ENCODE measurements at regions not wholly inside any gene's neighbourhood (a gene's known extent, or its start where the extent isn't known, plus 50 kb on each side); places are given as distances from the start of the nearest gene placed in this dataset.

GRCh38 chr10:31702005-31702404 is 226.6 kb downstream of the ARHGAP12 start:
- ChIA-PET CTCF (no interaction called here), POLR2A (no interaction called here)
- H3K36me3 ChIP-seq (ENCODE audit: control insufficient read depth in 2 of 2, extremely low read depth in 1 of 2, insufficient read depth in 1 of 2, low read length in 1 of 2), result no peaks in the 10 kb centered on the region
- Mint-ChIP-seq H3K27ac (no peak overlapping the region), H3K9me3 (peaks cover 0 to 7% (median 4%) of the 10 kb centered on the region in 3 donors), H3K36me3 (no peaks in the 10 kb centered on the region), H3K27me3 (peaks cover 4 to 8% of the 10 kb centered on the region in 2 donors), H3K4me1 (peaks cover 5 to 7% (median 6%) of the 10 kb centered on the region in 3 donors), H3K4me3 (no peak overlapping the region)
- no CpG with 5 or more reads among the region's 2 CpGs for WGBS (ENCODE audit: insufficient coverage)
- no peak overlapping the region for H3K4me3 ChIP-seq (ENCODE audit: control insufficient read depth in 1 of 2, extremely low read depth in 1 of 2, low read length in 1 of 2)
- no peak for ATAC-seq (replicated peaks in 1 of 4)
- H3K4me1 ChIP-seq (ENCODE audit: control insufficient read depth in 1 of 2, extremely low read depth in 1 of 2, insufficient read depth in 2 of 2, low read length in 2 of 2), result peaks cover under 1 to 2% of the 10 kb centered on the region in 2 experiments
- peaks cover 0 to 2% of the 10 kb centered on the region in 2 experiments for H3K27me3 ChIP-seq (replicated peaks in 1 of 2; ENCODE audit: control insufficient read depth in 2 of 2, extremely low read depth in 1 of 2, insufficient read depth in 2 of 2, low read length in 1 of 2)
- H3K27ac ChIP-seq (ENCODE audit: low read length), result no peak overlapping the region
- no peak for DNase-seq
- no peaks in the 10 kb centered on the region for H3K9me3 ChIP-seq

GRCh38 chr10:31701546-31701945 is 227.1 kb downstream of the ARHGAP12 start:
- Histone ChIP-seq H3K9me3 (no peaks in the 10 kb centered on the region), H3K4me1 (ENCODE audit: control insufficient read depth in 1 of 2, extremely low read depth in 1 of 2, insufficient read depth in 2 of 2, low read length in 2 of 2) (no peaks in the 10 kb centered on the region), H3K27ac (ENCODE audit: low read length) (no peak overlapping the region), H3K27me3 (replicated peaks in 1 of 2; ENCODE audit: control insufficient read depth in 2 of 2, extremely low read depth in 1 of 2, insufficient read depth in 2 of 2, low read length in 1 of 2) (peaks cover 0 to 2% of the 10 kb centered on the region in 2 experiments), H3K4me3 (ENCODE audit: control insufficient read depth in 1 of 2, extremely low read depth in 1 of 2, low read length in 1 of 2) (no peak overlapping the region), H3K36me3 (ENCODE audit: control insufficient read depth in 2 of 2, extremely low read depth in 1 of 2, insufficient read depth in 1 of 2, low read length in 1 of 2) (no peaks in the 10 kb centered on the region)
- no peak for DNase-seq
- Mint-ChIP-seq H3K4me3 (no peak overlapping the region), H3K9me3 (peaks cover 0 to 7% (median 4%) of the 10 kb centered on the region in 3 donors), H3K4me1 (peaks cover under 1 to 3% (median 1%) of the 10 kb centered on the region in 3 donors), H3K27me3 (peaks cover 4 to 9% of the 10 kb centered on the region in 2 donors), H3K27ac (no peak overlapping the region), H3K36me3 (no peaks in the 10 kb centered on the region)
- ChIA-PET CTCF (no interaction called here), POLR2A (no interaction called here)
- WGBS (ENCODE audit: insufficient coverage), result no CpG with 5 or more reads among the region's 5 CpGs
- ATAC-seq (replicated peaks in 1 of 4), result no peak

GRCh38 chr10:31700181-31700611 is 228.4 kb downstream of the ARHGAP12 start:
- Histone ChIP-seq H3K9me3 (no peaks in the 10 kb centered on the region), H3K36me3 (ENCODE audit: control insufficient read depth in 2 of 2, extremely low read depth in 1 of 2, insufficient read depth in 1 of 2, low read length in 1 of 2) (no peaks in the 10 kb centered on the region), H3K4me3 (ENCODE audit: control insufficient read depth in 1 of 2, extremely low read depth in 1 of 2, low read length in 1 of 2) (no peak overlapping the region), H3K27me3 (replicated peaks in 1 of 2; ENCODE audit: control insufficient read depth in 2 of 2, extremely low read depth in 1 of 2, insufficient read depth in 2 of 2, low read length in 1 of 2) (peaks cover 0 to 2% of the 10 kb centered on the region in 2 experiments), H3K27ac (ENCODE audit: low read length) (no peak overlapping the region), H3K4me1 (ENCODE audit: control insufficient read depth in 1 of 2, extremely low read depth in 1 of 2, insufficient read depth in 2 of 2, low read length in 2 of 2) (no peaks in the 10 kb centered on the region)
- ChIA-PET POLR2A (interaction anchor here in 1 of 2 donors (0.6 kb wide), 1 partner anchor 250 kb away, joined by 4 read pairs; no protein-coding TSS in a partner anchor), CTCF (interaction anchor here in 1 of 2 donors (0.6 kb wide), 1 partner anchor 53 kb away, joined by 3 read pairs; no protein-coding TSS in a partner anchor)
- 77% methylated on average over 6 of the region's 11 CpGs for WGBS (ENCODE audit: insufficient coverage)
- no peak overlapping the region for H3K27ac Mint-ChIP-seq
- DNase-seq (no peak), ATAC-seq (replicated peaks in 1 of 4) (no peak)
- H3K27me3 Mint-ChIP-seq, result peaks cover 4 to 9% of the 10 kb centered on the region in 2 donors
- peaks cover 0 to 7% (median 4%) of the 10 kb centered on the region in 3 donors for H3K9me3 Mint-ChIP-seq
- no peaks in the 10 kb centered on the region for H3K36me3 Mint-ChIP-seq
- no peak overlapping the region for H3K4me3 Mint-ChIP-seq
- no peaks in the 10 kb centered on the region for H3K4me1 Mint-ChIP-seq

- no peak overlapping the region for H3K27ac Mint-ChIP-seq
- POLR2A ChIA-PET, result no interaction called here
- ATAC-seq (replicated peaks in 1 of 4), result no peak
- no peak overlapping the region for H3K4me3 ChIP-seq (ENCODE audit: control insufficient read depth in 1 of 2, extremely low read depth in 1 of 2, low read length in 1 of 2)
- H3K4me1 ChIP-seq (ENCODE audit: control insufficient read depth in 1 of 2, extremely low read depth in 1 of 2, insufficient read depth in 2 of 2, low read length in 2 of 2), result no peaks in the 10 kb centered on the region
- peaks cover 0 to 7% (median 0%) of the 10 kb centered on the region in 3 donors for H3K9me3 Mint-ChIP-seq
- no peaks in the 10 kb centered on the region for H3K36me3 Mint-ChIP-seq
- H3K27ac ChIP-seq (ENCODE audit: low read length), result no peak overlapping the region
- H3K27me3 ChIP-seq (replicated peaks in 1 of 2; ENCODE audit: control insufficient read depth in 2 of 2, extremely low read depth in 1 of 2, insufficient read depth in 2 of 2, low read length in 1 of 2), result peaks cover 0 to 4% of the 10 kb centered on the region in 2 experiments
- H3K27me3 Mint-ChIP-seq, result peaks cover 4 to 9% of the 10 kb centered on the region in 2 donors
- CTCF ChIA-PET, result no interaction called here
- H3K4me3 Mint-ChIP-seq, result no peak overlapping the region
- H3K36me3 ChIP-seq (ENCODE audit: control insufficient read depth in 2 of 2, extremely low read depth in 1 of 2, insufficient read depth in 1 of 2, low read length in 1 of 2), result no peaks in the 10 kb centered on the region
- DNase-seq, result no peak
- H3K9me3 ChIP-seq, result no peaks in the 10 kb centered on the region
- 94% methylated on average over 5 of the region's 11 CpGs for WGBS (ENCODE audit: insufficient coverage)
- H3K4me1 Mint-ChIP-seq, result no peaks in the 10 kb centered on the region
Measured at GRCh38 chr10:31698181-31698830, 230.3 kb downstream of the ARHGAP12 start.

GRCh38 chr10:31697271-31698180 is 231.1 kb downstream of the ARHGAP12 start:
- 62% methylated on average over 10 of the region's 19 CpGs for WGBS (ENCODE audit: insufficient coverage)
- Histone ChIP-seq H3K27me3 (replicated peaks in 1 of 2; ENCODE audit: control insufficient read depth in 2 of 2, extremely low read depth in 1 of 2, insufficient read depth in 2 of 2, low read length in 1 of 2) (peaks cover 0 to 4% of the 10 kb centered on the region in 2 experiments), H3K36me3 (ENCODE audit: control insufficient read depth in 2 of 2, extremely low read depth in 1 of 2, insufficient read depth in 1 of 2, low read length in 1 of 2) (no peaks in the 10 kb centered on the region), H3K4me1 (ENCODE audit: control insufficient read depth in 1 of 2, extremely low read depth in 1 of 2, insufficient read depth in 2 of 2, low read length in 2 of 2) (no peaks in the 10 kb centered on the region), H3K9me3 (no peaks in the 10 kb centered on the region), H3K4me3 (ENCODE audit: control insufficient read depth in 1 of 2, extremely low read depth in 1 of 2, low read length in 1 of 2) (no peak overlapping the region), H3K27ac (ENCODE audit: low read length) (no peak overlapping the region)
- ChIA-PET POLR2A (no interaction called here), CTCF (interaction anchor here in 1 of 2 donors (0.5 kb wide), 1 partner anchor 1447 kb away, joined by 3 read pairs; no protein-coding TSS in a partner anchor)
- H3K27ac Mint-ChIP-seq, result no peak overlapping the region
- DNase-seq, result no peak
- no peak for ATAC-seq (replicated peaks in 1 of 4)
- peaks cover 4 to 9% of the 10 kb centered on the region in 2 donors for H3K27me3 Mint-ChIP-seq
- no peaks in the 10 kb centered on the region for H3K4me1 Mint-ChIP-seq
- peaks cover 0 to 3% (median 0%) of the 10 kb centered on the region in 3 donors for H3K9me3 Mint-ChIP-seq
- no peaks in the 10 kb centered on the region for H3K36me3 Mint-ChIP-seq
- no peak overlapping the region for H3K4me3 Mint-ChIP-seq
